ENCODE measurements at regions not wholly inside any gene's neighbourhood (a gene's known extent, or its start where the extent isn't known, plus 50 kb on each side); places are given as distances from the start of the nearest gene placed in this dataset.
"Not testable (repeated sequence)": the region's sequence is repeated elsewhere in the genome, so short reads cannot be mapped to it uniquely, and the experiment has no call there.

DNA sequence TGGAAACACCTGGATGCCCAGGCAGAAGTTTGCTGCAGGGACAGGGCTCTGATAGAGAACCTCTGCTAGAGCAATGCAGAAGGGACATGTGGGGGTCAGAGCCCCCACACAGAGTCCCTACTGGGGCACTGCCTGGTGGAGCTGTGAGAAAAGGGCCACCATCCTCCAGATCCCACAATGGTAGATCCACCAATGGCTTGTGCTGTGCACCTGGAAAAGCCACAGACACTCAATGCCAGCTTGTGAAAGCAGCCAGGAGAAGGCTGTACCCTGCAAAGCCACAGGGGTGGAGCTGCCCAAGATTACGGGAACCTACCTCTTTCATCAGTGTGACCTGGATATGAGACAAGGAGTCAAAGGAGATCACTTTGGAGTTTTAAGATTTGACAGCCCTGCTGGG, 87.1 kb downstream of the BTBD3 start:
- not testable (repeated sequence) for H3K36me3 ChIP-seq (ENCODE audit: insufficient read depth); DNase-seq (ENCODE audit: extremely low spot score); H3K4me1 ChIP-seq (ENCODE audit: insufficient read depth); H3K4me3 ChIP-seq (ENCODE audit: low read depth, low read length); H3K27ac ChIP-seq (ENCODE audit: low read depth)
- WGBS, result 96% methylated on average over 1 of the region's 1 CpG

DNA sequence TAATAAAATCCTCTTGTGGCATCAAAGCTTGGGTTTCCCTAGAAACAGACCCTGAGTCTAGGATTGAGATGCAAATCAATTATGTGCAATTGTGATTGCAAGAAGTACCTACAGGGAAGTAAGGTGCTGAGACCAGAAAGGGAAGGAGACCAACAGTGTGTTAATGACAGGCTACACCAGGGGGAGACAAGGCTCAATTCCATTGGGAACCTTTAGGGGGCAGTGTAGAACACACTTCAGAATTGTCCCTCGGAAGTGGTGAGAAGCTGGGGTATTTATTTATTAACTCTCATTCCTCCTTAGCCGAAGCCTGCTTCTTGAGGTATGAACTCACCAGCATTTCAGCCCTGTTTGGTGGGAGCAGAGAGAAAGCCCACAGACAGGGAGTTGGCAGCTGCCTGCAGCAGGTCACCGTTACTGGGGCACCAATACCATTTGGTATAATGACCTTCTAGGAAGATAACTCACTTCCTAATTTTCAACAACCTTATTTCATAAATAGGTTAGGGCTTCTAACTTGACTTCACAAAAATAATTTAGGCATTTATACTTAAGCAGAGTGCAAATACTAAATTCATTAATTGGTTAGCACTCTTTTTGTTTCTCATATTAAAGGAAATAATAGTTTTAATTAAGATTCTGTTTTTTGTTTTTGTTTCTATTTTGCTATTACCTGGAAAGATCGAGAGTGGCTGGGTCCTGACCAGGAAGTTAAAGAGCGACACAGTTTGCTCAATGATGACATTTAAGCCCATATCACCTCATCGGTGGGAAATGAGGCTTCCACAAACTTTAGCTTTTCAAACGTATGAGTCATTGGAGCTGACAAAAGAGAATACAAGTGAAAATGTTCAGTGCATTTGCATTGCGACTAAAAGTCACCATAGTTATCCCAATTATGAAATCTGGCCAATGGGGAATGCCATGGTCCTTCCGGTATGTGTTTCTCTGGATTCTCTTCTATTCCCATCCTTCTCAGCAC, 94.8 kb downstream of the BTBD3 start:
- DNase-seq (ENCODE audit: extremely low spot score), result no peak
- Histone ChIP-seq H3K36me3 (ENCODE audit: insufficient read depth) (no peaks in the 10 kb centered on the region), H3K27ac (ENCODE audit: low read depth) (no peak overlapping the region), H3K4me1 (ENCODE audit: insufficient read depth) (no peaks in the 10 kb centered on the region), H3K4me3 (ENCODE audit: low read depth, low read length) (no peak overlapping the region)
- WGBS, result 81% methylated on average over 9 of the region's 9 CpGs

DNA sequence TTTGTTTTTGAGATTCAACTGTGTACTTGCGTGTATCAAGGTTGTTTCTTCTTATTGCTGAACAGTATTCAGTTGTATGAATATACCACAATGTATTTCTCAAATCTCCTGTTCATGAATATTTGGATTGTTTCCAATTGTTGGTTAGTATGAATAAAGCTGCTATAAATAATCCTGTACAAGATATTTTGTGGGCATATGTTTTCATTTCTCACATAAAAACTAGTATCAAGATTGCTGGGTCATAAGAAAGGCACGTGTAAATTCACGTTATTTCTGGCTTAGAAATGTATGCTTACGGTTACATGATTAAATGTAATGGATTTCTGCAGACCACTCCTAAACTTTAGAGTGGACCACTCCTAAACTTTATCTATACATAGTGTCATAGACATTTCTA, 96.6 kb downstream of the BTBD3 start:
- no peaks in the 10 kb centered on the region for H3K36me3 ChIP-seq (ENCODE audit: insufficient read depth)
- H3K27ac ChIP-seq (ENCODE audit: low read depth), result no peak overlapping the region
- H3K4me3 ChIP-seq (ENCODE audit: low read depth, low read length), result no peak overlapping the region
- no peak for DNase-seq (ENCODE audit: extremely low spot score)
- no peaks in the 10 kb centered on the region for H3K4me1 ChIP-seq (ENCODE audit: insufficient read depth)
- 87% methylated on average over 4 of the region's 4 CpGs for WGBS

DNA sequence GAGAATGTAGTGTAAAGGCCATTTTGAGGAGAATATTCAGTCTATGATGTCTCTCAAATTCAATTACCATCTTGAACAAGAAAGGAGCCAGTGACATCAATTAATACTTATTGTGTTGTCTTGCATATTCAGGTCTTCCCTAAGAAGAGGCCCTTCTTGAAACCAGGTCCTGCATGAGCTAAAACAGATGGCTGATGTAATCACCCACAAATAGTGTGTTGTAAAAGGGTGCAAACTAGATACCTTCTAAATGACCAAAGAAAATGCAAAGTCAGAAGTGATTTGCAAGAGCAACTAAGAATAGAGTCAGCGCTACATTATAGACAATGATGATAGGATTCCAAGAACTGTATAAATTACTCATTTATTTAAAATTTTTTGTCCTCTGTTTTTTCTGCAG, 97.0 kb downstream of the BTBD3 start:
- no peak for DNase-seq (ENCODE audit: extremely low spot score)
- WGBS, result 96% methylated on average over 1 of the region's 1 CpG
- Histone ChIP-seq H3K4me3 (ENCODE audit: low read depth, low read length) (no peak overlapping the region), H3K36me3 (ENCODE audit: insufficient read depth) (no peaks in the 10 kb centered on the region), H3K27ac (ENCODE audit: low read depth) (no peak overlapping the region), H3K4me1 (ENCODE audit: insufficient read depth) (no peaks in the 10 kb centered on the region)

DNA sequence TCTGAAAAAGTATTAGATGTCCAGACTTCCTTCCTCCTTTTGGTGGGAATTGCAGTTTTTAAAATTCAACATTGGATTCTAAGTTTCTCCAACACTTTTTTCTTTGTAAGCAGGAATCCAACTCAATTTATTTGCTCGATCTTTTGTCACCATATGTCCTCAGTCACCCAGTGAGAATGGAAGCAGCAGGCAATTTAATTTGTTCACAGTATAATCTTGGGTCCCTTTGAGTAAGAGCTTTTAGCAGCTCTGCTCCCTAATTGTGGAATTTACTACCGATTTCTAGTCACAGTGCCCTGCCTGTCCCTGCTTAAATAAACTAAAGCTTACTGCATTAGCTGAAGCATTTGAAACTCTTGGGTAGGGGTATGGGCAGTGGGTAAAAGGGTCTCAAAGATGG, 98.6 kb downstream of the BTBD3 start:
- Histone ChIP-seq H3K36me3 (ENCODE audit: insufficient read depth) (no peaks in the 10 kb centered on the region), H3K4me3 (ENCODE audit: low read depth, low read length) (no peak overlapping the region), H3K4me1 (ENCODE audit: insufficient read depth) (no peaks in the 10 kb centered on the region), H3K27ac (ENCODE audit: low read depth) (no peak overlapping the region)
- WGBS, result 59% methylated on average over 2 of the region's 2 CpGs
- DNase-seq (ENCODE audit: extremely low spot score), result no peak

DNA sequence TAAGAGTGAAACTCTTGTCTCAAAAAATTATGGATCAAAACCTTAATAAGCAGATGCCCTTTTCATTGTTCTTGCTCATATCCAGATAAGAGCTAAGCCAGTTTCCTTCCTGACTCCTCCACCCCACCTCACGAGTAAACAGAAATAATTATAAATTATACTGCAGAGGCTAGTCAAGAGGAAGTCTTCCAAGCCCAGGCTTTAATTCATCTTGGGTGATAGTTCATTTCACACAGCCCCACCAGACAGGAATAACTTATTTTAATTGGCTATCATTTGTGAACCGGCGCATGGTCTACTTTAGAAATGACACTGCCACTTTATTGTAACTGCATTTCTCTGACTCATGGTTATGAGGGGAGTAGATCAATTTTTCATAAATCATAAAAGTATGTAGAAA, 102.0 kb downstream of the BTBD3 start:
- Histone ChIP-seq H3K4me3 (ENCODE audit: low read depth, low read length) (no peak overlapping the region), H3K4me1 (ENCODE audit: insufficient read depth) (no peaks in the 10 kb centered on the region), H3K27ac (ENCODE audit: low read depth) (no peak overlapping the region), H3K36me3 (ENCODE audit: insufficient read depth) (no peaks in the 10 kb centered on the region)
- no peak for DNase-seq (ENCODE audit: extremely low spot score)
- WGBS, result 81% methylated on average over 3 of the region's 3 CpGs

DNA sequence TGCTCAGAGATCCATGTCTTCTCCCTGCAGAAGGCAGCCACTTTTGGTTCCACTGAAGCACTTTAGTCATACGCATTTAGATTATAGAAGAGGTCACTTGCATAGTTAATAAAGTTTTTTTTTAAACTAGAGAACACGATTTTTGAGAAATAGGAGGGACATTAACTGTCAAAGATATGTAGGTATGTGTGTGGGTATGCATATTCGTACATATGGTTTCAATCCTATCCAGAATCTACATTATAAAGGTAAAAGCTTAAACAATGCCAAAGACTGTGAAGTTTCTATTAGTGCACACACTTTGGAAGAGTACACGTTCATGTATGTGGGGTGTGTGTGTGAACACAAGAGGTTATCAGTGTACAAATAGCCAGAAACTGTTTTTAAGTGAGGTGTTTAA, 103.2 kb downstream of the BTBD3 start:
- DNase-seq (ENCODE audit: extremely low spot score), result no peak
- Histone ChIP-seq H3K27ac (ENCODE audit: low read depth) (no peak overlapping the region), H3K4me1 (ENCODE audit: insufficient read depth) (no peaks in the 10 kb centered on the region), H3K36me3 (ENCODE audit: insufficient read depth) (no peaks in the 10 kb centered on the region), H3K4me3 (ENCODE audit: low read depth, low read length) (no peak overlapping the region)
- WGBS, result 85% methylated on average over 4 of the region's 4 CpGs

DNA sequence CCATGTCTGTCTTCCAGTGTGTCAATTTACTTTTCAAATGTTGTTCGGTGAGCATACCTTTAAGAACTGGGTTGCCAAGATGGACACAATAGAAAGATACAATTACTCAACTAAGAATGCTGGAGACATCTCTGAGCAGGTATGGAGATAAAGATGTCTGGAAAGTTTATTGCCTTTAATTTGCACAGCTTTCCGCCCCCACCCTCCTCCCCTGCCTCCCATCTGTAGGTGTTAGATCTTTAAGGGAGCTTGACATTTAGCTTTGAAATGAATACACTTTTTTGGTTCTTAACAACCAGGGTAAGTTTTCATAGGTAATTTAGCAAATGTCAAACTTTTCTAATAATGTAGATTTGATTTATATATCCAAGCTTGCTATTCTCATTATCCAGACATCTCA, 104.4 kb downstream of the BTBD3 start:
- H3K4me3 ChIP-seq (ENCODE audit: low read depth, low read length), result no peak overlapping the region
- no peaks in the 10 kb centered on the region for H3K36me3 ChIP-seq (ENCODE audit: insufficient read depth)
- DNase-seq (ENCODE audit: extremely low spot score), result no peak
- H3K27ac ChIP-seq (ENCODE audit: low read depth), result no peak overlapping the region
- WGBS, result 98% methylated on average over 2 of the region's 2 CpGs
- H3K4me1 ChIP-seq (ENCODE audit: insufficient read depth), result no peaks in the 10 kb centered on the region

DNA sequence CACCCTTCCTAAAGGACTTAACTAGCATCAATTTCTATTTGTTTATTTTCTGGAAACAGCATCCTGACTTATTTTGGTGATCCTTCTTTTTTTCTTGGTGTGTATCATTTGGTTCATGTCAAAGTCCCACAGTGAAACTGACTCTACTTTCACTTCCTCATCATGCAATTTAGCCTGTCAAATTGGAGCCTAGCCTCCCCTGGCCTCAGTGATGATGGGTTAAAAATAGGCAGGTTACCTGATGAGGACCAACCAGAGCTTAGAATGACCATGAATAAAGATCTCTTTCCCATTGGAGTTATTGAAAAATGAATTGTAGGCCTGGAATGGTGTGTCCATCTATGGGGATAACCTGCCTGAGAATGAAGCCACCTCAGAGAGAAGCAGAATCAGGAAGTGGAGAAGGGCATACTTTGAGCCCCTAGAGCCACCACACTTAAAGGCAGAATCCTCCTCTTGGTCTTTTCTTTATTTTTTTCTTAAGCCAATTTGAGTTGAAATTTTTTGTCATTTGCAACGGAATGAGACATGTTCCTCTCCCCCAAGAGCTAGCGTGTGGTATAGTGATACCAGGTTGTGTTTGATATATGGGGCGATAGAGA, 105.6 kb downstream of the BTBD3 start:
- Histone ChIP-seq H3K4me1 (ENCODE audit: insufficient read depth) (no peaks in the 10 kb centered on the region), H3K4me3 (ENCODE audit: low read depth, low read length) (no peak overlapping the region), H3K36me3 (ENCODE audit: insufficient read depth) (no peaks in the 10 kb centered on the region), H3K27ac (ENCODE audit: low read depth) (no peak overlapping the region)
- no peak for DNase-seq (ENCODE audit: extremely low spot score)
- 98% methylated on average over 3 of the region's 3 CpGs for WGBS

DNA sequence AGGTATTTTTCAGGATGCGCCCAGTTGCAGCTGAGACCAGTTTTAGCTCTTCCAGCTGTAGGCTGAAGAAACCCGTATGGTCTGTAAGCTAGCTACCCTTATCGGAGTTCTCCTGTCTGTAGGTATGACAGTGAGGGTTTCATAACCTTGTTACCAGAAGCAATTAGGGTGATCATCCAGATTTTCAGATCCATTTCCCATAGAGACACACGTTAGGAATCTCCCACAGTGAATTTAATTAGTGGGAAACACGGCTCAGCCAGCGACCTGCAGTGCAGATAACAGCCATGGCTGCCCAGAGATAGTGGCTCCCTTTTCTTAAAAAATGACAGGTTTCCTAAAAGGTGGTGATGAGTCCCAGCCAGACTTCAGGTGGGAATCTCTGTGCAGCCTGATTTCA, 111.1 kb downstream of the BTBD3 start:
- DNase-seq (ENCODE audit: extremely low spot score), result no peak
- no peaks in the 10 kb centered on the region for H3K4me1 ChIP-seq (ENCODE audit: insufficient read depth)
- no peaks in the 10 kb centered on the region for H3K36me3 ChIP-seq (ENCODE audit: insufficient read depth)
- WGBS, result 95% methylated on average over 6 of the region's 6 CpGs
- H3K27ac ChIP-seq (ENCODE audit: low read depth), result no peak overlapping the region
- H3K4me3 ChIP-seq (ENCODE audit: low read depth, low read length), result no peak overlapping the region

DNA sequence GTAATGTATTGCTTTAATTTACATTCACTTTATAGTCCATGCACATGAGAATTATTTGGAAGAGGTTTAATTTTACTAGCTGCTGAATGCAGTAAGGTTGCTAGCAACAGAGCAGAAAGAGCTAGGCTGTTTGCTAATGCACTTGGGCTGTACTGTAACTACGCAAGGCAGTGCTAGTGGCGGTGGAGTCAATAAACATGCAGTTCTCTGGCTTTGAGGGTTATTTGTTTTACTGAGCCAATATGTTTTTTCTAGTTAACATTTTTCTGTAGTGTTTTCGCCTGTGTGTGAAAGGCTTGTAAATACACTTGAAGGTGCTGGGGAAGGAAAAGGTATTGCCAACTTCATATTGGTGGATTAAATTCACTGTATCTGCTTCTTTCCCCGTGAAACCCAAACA, 112.8 kb downstream of the BTBD3 start:
- H3K27ac ChIP-seq (ENCODE audit: low read depth), result no peak overlapping the region
- no peak overlapping the region for H3K4me3 ChIP-seq (ENCODE audit: low read depth, low read length)
- DNase-seq (ENCODE audit: extremely low spot score), result no peak
- no peaks in the 10 kb centered on the region for H3K36me3 ChIP-seq (ENCODE audit: insufficient read depth)
- 58% methylated on average over 4 of the region's 4 CpGs for WGBS
- H3K4me1 ChIP-seq (ENCODE audit: insufficient read depth), result no peaks in the 10 kb centered on the region

DNA sequence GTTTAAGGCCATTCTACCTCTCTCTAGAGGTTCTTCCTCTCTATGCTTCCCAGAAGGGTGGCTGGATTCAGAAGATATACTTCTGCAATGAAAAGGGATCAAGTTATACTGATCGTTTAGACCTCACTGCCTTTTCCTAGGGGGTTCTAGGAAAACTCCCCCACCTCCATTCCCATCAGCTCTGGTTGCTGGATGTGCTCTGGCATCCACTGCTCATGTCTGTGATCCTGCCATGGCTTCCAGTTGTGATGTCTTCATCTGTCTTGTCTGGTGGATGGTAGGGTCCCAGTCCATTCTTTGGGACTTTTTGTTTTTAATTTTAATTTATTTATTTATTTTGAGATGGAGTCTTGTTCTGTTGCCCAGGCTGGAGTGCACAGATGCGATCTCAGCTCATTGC, 118.4 kb downstream of the BTBD3 start:
- Histone ChIP-seq H3K4me1 (ENCODE audit: insufficient read depth) (no peaks in the 10 kb centered on the region), H3K27ac (ENCODE audit: low read depth) (no peak overlapping the region), H3K4me3 (ENCODE audit: low read depth, low read length) (no peak overlapping the region), H3K36me3 (ENCODE audit: insufficient read depth) (no peaks in the 10 kb centered on the region)
- WGBS, result 94% methylated on average over 2 of the region's 2 CpGs
- DNase-seq (ENCODE audit: extremely low spot score), result no peak

DNA sequence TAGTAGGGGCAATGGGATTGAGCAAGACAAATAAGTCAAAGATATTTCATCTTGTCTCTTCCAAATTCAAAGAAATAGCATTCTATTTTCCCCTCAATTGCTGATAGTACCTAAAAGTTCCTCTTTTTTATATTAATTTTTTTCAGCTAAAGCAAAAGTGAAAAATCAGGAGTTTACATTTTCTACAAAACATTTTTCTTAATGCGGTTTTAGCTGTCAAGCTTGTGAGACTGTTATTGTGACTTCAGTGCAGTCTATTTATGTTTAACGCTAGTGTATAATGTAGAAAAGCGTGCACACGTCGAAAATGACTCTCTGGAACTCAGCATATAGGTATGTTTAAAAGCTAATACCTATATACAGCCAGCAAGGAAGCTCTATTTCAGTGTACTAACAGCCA, 119.8 kb downstream of the BTBD3 start:
- DNase-seq (ENCODE audit: extremely low spot score), result no peak
- 58% methylated on average over 5 of the region's 5 CpGs for WGBS
- Histone ChIP-seq H3K36me3 (ENCODE audit: insufficient read depth) (no peaks in the 10 kb centered on the region), H3K4me3 (ENCODE audit: low read depth, low read length) (no peak overlapping the region), H3K27ac (ENCODE audit: low read depth) (no peak overlapping the region), H3K4me1 (ENCODE audit: insufficient read depth) (no peaks in the 10 kb centered on the region)

DNA sequence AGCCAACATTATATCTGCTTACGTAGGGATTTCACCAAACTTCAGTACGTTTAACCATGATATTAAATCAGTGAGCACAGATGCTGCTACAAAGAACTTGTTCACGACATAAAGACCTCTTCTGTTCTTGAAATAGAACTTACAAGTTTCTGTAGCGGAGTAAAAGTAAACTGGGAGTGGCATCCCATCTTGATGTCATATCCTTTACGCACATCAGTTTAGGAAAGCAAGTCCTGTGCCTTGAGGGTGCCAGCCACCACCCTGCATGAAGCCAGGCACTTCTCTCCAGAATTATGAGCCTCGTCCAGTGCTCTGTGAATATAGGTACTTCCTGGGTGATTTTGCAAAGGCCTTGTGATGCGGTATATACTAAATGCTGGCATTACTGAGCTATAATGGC, 122.6 kb downstream of the BTBD3 start:
- H3K4me3 ChIP-seq (ENCODE audit: low read depth, low read length), result no peak overlapping the region
- no peaks in the 10 kb centered on the region for H3K4me1 ChIP-seq (ENCODE audit: insufficient read depth)
- H3K27ac ChIP-seq (ENCODE audit: low read depth), result no peak overlapping the region
- no peak for DNase-seq (ENCODE audit: extremely low spot score)
- no peaks in the 10 kb centered on the region for H3K36me3 ChIP-seq (ENCODE audit: insufficient read depth)
- WGBS, result 92% methylated on average over 7 of the region's 7 CpGs

Data from urinary bladder (tissue), 3 donors.